SK-N-SH treated with all-trans-retinoic acid at 6 μM for 48 hours (cell line): ENCODE measurements at regions not wholly inside any gene's neighbourhood (a gene's known extent, or its start where the extent isn't known, plus 50 kb on each side); places are given as distances from the start of the nearest gene placed in this dataset.

Source experiments
- ATAC-seq: fragments of 200-7000 bp; cut with Tn5 transposase; 3 replicates; pipeline ENCODE4 v1.9.1; 2020; ENCODE audit warnings: mild to moderate bottlenecking, moderate library complexity
- ARNTL ChIP-seq: fragments of 450-650 bp; formaldehyde crosslinking; IDR thresholded peaks from 2 replicates; pipeline ENCODE4 v1.5.0; 2020; ENCODE audit warnings: low read depth, mild to moderate bottlenecking, moderate library complexity, borderline replicate concordance
- BACH2 ChIP-seq: fragments of 250-450 bp; sonication (Bioruptor Pico); IDR thresholded peaks from 2 replicates; pipeline ENCODE4 v1.9.0; 2021; ENCODE audit warnings: mild to moderate bottlenecking, borderline replicate concordance
- ESRRG ChIP-seq: fragments of 250-450 bp; sonication (Bioruptor Pico); IDR thresholded peaks from 2 replicates; pipeline ENCODE4 v1.6.1; 2021; ENCODE audit warnings: mild to moderate bottlenecking
- ISL1 ChIP-seq: fragments of 250-450 bp; sonication (Bioruptor Pico); IDR thresholded peaks from 2 replicates; pipeline ENCODE4 v2.1.2; 2022; ENCODE audit warnings: mild to moderate bottlenecking, moderate library complexity
- OSR1 ChIP-seq: fragments of 250-450 bp; sonication (Bioruptor Pico); IDR thresholded peaks from 2 replicates; pipeline ENCODE4 v1.8.0; 2022; ENCODE audit warnings: moderate library complexity, mild to moderate bottlenecking, inconsistent platforms
- PPARA ChIP-seq: fragments of 250-450 bp; sonication (Bioruptor Pico); IDR thresholded peaks from 2 replicates; pipeline ENCODE4 v1.5.0; 2020; ENCODE audit warnings: mild to moderate bottlenecking, borderline replicate concordance
- RARB ChIP-seq: fragments of 250-450 bp; sonication (Bioruptor Pico); IDR thresholded peaks from 2 replicates; pipeline ENCODE4 v1.8.0; 2021; ENCODE audit warnings: mild to moderate bottlenecking, moderate library complexity
- SNAI2 ChIP-seq: fragments of 250-450 bp; sonication (Bioruptor Pico); IDR thresholded peaks from 2 replicates; pipeline ENCODE4 v1.5.0; 2020; ENCODE audit warnings: mild to moderate bottlenecking, moderate library complexity
- TCF4 ChIP-seq: fragments of 250-450 bp; sonication (Bioruptor Pico); IDR thresholded peaks from 2 replicates; pipeline ENCODE4 v1.8.0; 2021; ENCODE audit warnings: mild to moderate bottlenecking, moderate library complexity, borderline replicate concordance
- TOX ChIP-seq: fragments of 250-450 bp; sonication (Bioruptor Pico); IDR thresholded peaks from 2 replicates; pipeline ENCODE4 v1.8.0; 2021; ENCODE audit warnings: mild to moderate bottlenecking, moderate library complexity, borderline replicate concordance
- ZC3H10 ChIP-seq: fragments of 250-450 bp; sonication (Bioruptor Pico); IDR thresholded peaks from 2 replicates; pipeline ENCODE4 v1.5.1; 2021; ENCODE audit warnings: mild to moderate bottlenecking, moderate library complexity
- ZFP3 ChIP-seq: fragments of 250-450 bp; sonication (Bioruptor Pico); IDR thresholded peaks from 2 replicates; pipeline ENCODE4 v1.5.0; 2020; ENCODE audit warnings: mild to moderate bottlenecking, moderate library complexity
- ZFP30 ChIP-seq: fragments of 450-650 bp; formaldehyde crosslinking; IDR thresholded peaks from 2 replicates; pipeline ENCODE4 v1.5.0; 2022; ENCODE audit warnings: mild to moderate bottlenecking, moderate library complexity
- ZNF565 ChIP-seq: fragments of 450-650 bp; formaldehyde crosslinking; conservative IDR thresholded peaks from 2 replicates; pipeline ENCODE4 v1.5.0; 2020; ENCODE audit warnings: low read depth, mild to moderate bottlenecking, moderate library complexity
- ZNF70 ChIP-seq: fragments of 450-650 bp; formaldehyde crosslinking; IDR thresholded peaks from 2 replicates; pipeline ENCODE4 v1.5.0; 2020; ENCODE audit warnings: mild to moderate bottlenecking, moderate library complexity
- ZNF8 ChIP-seq: fragments of 450-650 bp; formaldehyde crosslinking; IDR thresholded peaks from 2 replicates; pipeline ENCODE4 v1.5.0; 2020; ENCODE audit warnings: mild to moderate bottlenecking, moderate library complexity
- TF ChIP-seq, protein P1 (sequence below): fragments of 250-450 bp; sonication (Bioruptor Pico); IDR thresholded peaks from 2 replicates; pipeline ENCODE4 v1.5.1; 2021; ENCODE audit warnings: mild to moderate bottlenecking, moderate library complexity
- TF ChIP-seq, protein P2 (sequence below): fragments of 250-450 bp; sonication (Bioruptor Pico); IDR thresholded peaks from 2 replicates; pipeline ENCODE4 v1.5.0; 2020; ENCODE audit warnings: mild to moderate bottlenecking, moderate library complexity
- TF ChIP-seq, protein P3 (sequence below): fragments of 250-450 bp; sonication (Bioruptor Pico); IDR thresholded peaks from 2 replicates; pipeline ENCODE4 v1.5.1; 2020; ENCODE audit warnings: low read depth, mild to moderate bottlenecking, moderate library complexity
- TF ChIP-seq, protein P4 (sequence below): fragments of 250-450 bp; sonication (Bioruptor Pico); IDR thresholded peaks from 2 replicates; pipeline ENCODE4 v1.8.0; 2020; ENCODE audit warnings: mild to moderate bottlenecking, moderate library complexity, borderline replicate concordance

DNA sequence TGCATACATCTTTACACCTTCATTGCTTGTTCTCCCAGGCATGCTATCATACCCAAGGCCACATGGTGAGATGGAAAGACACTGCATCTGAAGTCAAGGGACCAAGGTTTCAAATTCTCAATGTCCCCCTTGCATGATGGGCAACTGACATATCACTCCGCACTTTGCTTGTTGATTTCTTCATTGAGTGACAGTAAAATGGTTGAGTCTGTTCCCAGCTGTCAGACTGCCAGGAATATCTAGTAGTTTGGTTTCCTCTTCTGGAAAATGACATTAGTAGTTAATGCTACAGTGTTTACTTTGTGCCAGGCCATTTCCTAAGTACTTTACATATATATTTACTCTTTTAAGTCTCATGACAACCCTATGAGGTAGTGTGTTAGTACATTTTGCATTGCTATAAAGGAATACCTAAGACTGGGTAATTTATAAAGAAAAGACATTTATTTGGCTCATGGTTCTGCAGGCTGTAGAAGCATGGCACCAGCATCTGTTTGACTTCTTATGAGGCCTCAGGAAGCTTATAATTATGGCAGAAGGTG lies 114.4 kb downstream of the PCSK1 start:
- no peak for ATAC-seq

DNA sequence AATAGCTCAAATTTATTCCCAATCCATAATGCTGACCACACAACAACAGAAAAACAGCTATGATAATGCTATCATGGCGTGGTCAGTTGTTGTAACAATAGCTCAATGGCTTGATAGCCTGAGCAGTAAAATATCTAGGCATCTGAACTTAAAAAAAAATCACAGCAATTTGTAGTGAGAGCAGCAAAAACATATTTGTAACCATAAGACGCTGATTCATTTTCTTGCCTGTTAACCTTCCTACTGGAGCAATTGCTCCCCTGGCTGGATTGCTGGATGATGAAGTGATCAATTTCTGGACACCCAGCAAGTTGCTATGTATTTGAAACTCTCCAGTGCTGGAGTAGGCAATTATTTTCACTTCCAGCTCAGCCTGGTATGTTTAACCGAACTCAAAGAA lies 115.1 kb downstream of the PCSK1 start:
- ATAC-seq, result no peak
- TF ChIP-seq RARB (CRISPR knock-in tag) (no peak), ZFP3 (no peak), ARNTL (CRISPR knock-in tag) (no peak)
- TF ChIP-seq, protein P1, sequence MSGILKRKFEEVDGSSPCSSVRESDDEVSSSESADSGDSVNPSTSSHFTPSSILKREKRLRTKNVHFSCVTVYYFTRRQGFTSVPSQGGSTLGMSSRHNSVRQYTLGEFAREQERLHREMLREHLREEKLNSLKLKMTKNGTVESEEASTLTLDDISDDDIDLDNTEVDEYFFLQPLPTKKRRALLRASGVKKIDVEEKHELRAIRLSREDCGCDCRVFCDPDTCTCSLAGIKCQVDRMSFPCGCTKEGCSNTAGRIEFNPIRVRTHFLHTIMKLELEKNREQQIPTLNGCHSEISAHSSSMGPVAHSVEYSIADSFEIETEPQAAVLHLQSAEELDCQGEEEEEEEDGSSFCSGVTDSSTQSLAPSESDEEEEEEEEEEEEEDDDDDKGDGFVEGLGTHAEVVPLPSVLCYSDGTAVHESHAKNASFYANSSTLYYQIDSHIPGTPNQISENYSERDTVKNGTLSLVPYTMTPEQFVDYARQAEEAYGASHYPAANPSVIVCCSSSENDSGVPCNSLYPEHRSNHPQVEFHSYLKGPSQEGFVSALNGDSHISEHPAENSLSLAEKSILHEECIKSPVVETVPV (CRISPR knock-in tag), result no peak
- TF ChIP-seq, protein P2, sequence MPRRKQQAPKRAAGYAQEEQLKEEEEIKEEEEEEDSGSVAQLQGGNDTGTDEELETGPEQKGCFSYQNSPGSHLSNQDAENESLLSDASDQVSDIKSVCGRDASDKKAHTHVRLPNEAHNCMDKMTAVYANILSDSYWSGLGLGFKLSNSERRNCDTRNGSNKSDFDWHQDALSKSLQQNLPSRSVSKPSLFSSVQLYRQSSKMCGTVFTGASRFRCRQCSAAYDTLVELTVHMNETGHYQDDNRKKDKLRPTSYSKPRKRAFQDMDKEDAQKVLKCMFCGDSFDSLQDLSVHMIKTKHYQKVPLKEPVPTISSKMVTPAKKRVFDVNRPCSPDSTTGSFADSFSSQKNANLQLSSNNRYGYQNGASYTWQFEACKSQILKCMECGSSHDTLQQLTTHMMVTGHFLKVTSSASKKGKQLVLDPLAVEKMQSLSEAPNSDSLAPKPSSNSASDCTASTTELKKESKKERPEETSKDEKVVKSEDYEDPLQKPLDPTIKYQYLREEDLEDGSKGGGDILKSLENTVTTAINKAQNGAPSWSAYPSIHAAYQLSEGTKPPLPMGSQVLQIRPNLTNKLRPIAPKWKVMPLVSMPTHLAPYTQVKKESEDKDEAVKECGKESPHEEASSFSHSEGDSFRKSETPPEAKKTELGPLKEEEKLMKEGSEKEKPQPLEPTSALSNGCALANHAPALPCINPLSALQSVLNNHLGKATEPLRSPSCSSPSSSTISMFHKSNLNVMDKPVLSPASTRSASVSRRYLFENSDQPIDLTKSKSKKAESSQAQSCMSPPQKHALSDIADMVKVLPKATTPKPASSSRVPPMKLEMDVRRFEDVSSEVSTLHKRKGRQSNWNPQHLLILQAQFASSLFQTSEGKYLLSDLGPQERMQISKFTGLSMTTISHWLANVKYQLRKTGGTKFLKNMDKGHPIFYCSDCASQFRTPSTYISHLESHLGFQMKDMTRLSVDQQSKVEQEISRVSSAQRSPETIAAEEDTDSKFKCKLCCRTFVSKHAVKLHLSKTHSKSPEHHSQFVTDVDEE (CRISPR knock-in tag), result no peak

More for the DNA sequence above, 114.4 kb downstream of the PCSK1 start:
- TF ChIP-seq ZFP30 (CRISPR knock-in tag), result no peak
- no peak for TF ChIP-seq ZNF565 (CRISPR knock-in tag)
- no peak for TF ChIP-seq ESRRG
- no peak for TF ChIP-seq ZNF8
- TF ChIP-seq ZNF70, result no peak
- no peak for TF ChIP-seq ZC3H10
- no peak for TF ChIP-seq SNAI2 (CRISPR knock-in tag)
- no peak for TF ChIP-seq PPARA

DNA sequence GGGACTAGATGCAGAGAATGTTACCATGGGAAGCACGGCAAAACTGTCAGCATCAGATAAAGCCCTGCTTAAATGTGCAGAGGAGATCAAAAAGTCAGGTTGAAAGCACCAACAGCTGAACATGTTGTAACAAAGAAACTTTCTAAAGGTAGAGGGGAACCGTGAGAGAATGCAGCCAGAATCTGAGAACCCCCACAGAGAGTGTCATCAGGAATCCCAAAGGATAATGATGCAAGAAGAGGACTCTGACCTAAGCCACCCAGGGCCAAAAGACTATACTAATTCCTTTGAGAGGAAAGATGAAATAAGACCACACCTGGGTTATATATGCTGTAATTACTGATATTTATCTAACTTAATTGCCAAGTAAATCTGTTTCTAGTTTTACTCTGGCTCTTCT lies 116.6 kb downstream of the PCSK1 start:
- TF ChIP-seq RARB (CRISPR knock-in tag) (no peak), TCF4 (CRISPR knock-in tag) (0 out of 2 replicates have a peak, but pooled peaks have one; percentile 46)
- ATAC-seq, result peak; percentile 39

DNA sequence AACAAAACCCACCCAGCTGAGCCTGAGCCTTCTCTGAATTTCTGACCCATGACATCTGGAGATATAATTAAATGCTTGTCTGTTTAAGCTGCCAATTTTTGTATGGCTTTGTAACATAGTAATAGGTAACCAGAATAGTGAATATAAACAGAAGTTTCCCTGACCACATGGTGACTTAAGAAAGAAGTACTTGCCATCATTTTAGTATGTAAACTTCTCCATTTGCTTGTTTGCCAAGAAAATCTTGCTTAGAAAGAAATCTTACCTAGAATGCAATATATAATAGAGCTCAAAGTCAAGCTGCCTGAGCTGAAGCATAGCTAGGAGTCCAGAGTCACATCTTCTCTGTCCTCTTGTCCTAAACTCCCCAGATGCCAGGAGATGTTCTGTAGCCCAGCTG lies 117.0 kb downstream of the PCSK1 start:
- TF ChIP-seq TOX (CRISPR knock-in tag) (no peak), SNAI2 (CRISPR knock-in tag) (no peak), RARB (CRISPR knock-in tag) (no peak), ZNF8 (no peak), PPARA (no peak), BACH2 (no peak), OSR1 (CRISPR knock-in tag) (no peak), TCF4 (CRISPR knock-in tag) (no peak), ESRRG (no peak), ISL1 (no peak)
- TF ChIP-seq, protein P3, sequence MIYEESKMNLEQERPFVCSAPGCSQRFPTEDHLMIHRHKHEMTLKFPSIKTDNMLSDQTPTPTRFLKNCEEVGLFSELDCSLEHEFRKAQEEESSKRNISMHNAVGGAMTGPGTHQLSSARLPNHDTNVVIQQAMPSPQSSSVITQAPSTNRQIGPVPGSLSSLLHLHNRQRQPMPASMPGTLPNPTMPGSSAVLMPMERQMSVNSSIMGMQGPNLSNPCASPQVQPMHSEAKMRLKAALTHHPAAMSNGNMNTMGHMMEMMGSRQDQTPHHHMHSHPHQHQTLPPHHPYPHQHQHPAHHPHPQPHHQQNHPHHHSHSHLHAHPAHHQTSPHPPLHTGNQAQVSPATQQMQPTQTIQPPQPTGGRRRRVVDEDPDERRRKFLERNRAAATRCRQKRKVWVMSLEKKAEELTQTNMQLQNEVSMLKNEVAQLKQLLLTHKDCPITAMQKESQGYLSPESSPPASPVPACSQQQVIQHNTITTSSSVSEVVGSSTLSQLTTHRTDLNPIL (CRISPR knock-in tag), result no peak
- TF ChIP-seq, protein P4, sequence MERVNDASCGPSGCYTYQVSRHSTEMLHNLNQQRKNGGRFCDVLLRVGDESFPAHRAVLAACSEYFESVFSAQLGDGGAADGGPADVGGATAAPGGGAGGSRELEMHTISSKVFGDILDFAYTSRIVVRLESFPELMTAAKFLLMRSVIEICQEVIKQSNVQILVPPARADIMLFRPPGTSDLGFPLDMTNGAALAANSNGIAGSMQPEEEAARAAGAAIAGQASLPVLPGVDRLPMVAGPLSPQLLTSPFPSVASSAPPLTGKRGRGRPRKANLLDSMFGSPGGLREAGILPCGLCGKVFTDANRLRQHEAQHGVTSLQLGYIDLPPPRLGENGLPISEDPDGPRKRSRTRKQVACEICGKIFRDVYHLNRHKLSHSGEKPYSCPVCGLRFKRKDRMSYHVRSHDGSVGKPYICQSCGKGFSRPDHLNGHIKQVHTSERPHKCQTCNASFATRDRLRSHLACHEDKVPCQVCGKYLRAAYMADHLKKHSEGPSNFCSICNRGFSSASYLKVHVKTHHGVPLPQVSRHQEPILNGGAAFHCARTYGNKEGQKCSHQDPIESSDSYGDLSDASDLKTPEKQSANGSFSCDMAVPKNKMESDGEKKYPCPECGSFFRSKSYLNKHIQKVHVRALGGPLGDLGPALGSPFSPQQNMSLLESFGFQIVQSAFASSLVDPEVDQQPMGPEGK, result no peak
- TF ChIP-seq, protein P2 (CRISPR knock-in tag), result no peak
- TF ChIP-seq, protein P1 (CRISPR knock-in tag), result no peak
- peak; percentile 11; the same call in 1 of the 3 replicates for ATAC-seq
